Activated CD8-positive, alpha-beta memory T cell treated with anti-CD3 and anti-CD28 coated beads, Interleukin-2, amount 50 U/mL, for 1 hour (primary cell): ENCODE measurements at regions not wholly inside any gene's neighbourhood (a gene's known extent, or its start where the extent isn't known, plus 50 kb on each side); places are given as distances from the start of the nearest gene placed in this dataset.

Experiments used
- DNase-seq: peaks from one replicate; pipeline ENCODE4 v3.0.0-alpha.2; 2020; ENCODE audit errors: extremely low read depth

DNA sequence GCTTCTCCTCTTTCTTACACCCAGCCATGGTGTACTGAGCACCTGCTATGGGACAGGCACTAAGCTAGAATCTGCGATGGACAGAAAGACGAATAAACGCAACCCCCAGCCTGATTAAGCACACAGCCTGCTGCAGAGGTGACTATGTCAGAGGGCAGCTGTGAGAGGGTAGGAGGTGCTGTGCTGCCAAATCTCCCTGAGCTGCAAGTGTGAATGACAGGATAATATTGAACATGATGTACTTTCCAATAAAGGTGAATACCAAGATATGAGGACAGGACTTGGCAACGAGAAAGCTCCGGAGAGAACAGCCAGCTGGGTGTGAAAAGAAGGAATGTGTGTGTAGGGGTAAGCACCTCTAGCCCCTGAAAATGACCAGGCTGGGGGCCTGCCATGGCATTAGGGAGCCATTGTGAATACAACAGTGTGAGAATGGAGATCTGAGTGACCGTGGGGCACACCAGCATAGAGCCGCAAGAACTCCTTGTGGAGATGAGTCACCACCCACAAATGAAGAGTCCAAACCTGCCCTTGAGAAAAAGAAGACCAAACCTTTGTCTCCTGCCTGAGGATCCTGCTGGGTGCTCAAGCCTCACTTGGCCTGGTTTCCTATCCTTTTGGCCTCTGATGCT lies 83.0 kb upstream of the ATF3 start:
- DNase-seq = no peak

- DNase-seq = no peak
These were observed 82.5 kb upstream of the ATF3 start for GRCh38 chr1:212526111-212526491.

DNA sequence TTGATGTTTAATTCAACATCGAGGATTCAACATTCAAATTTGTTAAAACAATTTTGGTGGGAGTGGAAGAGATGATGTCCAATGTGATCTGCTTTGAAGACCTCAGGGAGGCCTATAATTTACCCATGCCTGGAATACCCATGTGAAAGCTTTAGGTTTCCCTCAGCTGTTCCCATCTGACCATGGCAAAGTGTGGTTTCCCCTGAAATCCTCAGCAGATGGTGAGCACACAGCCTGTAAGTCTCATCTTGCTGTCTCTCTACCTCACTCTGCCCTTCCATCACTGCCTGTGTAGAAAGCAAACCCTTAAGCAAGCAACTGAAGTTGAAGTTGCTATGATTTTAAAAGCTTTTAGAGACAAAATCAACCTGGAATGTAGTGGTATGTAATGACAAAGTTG lies 80.1 kb upstream of the ATF3 start:
- no peak for DNase-seq

GRCh38 chr1:212529211-212529741 lies 79.3 kb upstream of the ATF3 start:
- DNase-seq = no peak

GRCh38 chr1:212531267-212531666 lies 77.3 kb upstream of the ATF3 start:
- DNase-seq = no peak

GRCh38 chr1:212531796-212532195 lies 76.8 kb upstream of the ATF3 start:
- DNase-seq = no peak

DNA sequence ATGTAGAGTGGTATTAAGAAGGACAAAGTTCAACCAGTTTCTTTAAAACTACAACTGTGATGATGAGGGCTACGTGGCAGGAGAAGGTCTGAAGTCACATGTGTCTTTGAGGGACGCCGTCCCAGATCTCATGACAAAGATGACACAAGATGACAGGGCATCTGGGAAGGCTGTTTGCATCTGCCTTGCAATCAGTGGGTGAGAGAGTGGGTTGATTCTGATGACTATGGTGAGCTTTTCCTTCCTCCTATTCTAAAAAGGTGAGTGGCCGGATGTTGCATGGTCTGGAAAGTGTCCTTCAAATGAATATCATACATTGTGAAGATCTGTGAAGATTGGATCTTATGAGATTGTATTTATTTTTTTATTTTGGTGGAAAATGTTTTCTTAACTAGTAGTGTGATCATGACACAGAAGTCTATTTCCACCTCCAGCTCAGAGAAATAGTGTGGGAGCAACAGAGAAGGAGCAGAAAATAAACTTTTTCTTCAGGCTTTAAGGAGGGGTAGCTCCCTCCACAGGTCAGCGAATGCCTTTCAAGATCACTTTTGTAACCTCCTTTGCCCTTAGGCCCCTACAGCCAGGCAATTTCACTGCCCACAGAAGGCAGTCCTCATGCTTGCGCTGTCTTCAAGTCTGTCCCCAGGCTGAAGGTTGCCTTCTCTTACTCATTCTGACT lies 76.0 kb upstream of the ATF3 start:
- DNase-seq = no peak

DNA sequence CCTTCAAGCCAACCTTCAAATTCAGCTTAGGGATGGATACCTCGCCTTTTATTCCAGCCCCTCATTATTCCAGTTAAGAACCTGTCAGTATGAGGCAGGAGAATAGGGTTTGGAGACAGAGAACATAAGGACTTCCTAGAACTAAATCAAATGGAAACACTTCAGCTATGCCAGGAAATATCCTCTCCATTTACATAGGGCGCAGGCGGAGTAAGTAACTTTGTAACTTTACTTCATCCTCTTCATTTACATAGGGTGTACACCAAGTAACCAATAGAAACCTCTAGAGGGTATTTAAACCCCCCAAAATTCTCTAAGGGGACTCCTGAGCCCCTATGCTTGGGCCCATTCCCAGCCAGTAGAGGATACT lies 75.4 kb upstream of the ATF3 start:
- no peak for DNase-seq

- no peak for DNase-seq
These were observed 72.0 kb upstream of the ATF3 start for GRCh38 chr1:212536586-212536985.

GRCh38 chr1:212537610-212538009 lies 71.0 kb upstream of the ATF3 start:
- DNase-seq = no peak

- DNase-seq = no peak
These were observed 68.7 kb upstream of the ATF3 start for GRCh38 chr1:212539737-212540430.

- DNase-seq = no peak
These were observed 65.8 kb upstream of the ATF3 start for GRCh38 chr1:212542761-212543187.

DNA sequence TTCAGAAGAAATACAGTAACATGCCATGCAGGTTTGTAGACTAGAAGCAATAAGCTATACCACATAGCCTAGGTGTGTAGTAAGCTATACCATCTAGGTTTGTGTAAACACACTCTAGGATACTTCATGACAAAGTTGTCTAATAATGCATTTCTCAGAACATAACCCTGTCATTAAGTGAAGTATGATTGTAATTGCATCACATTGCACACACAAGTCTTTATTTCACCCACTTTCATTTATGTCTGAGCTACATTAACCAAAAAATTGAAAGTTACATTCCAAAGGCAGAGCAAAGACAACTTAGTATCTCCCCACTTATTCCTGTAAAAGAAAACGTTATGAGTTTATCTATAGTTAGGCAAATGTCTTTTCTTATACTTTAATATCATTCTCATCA lies 64.5 kb upstream of the ATF3 start:
- no peak for DNase-seq

DNA sequence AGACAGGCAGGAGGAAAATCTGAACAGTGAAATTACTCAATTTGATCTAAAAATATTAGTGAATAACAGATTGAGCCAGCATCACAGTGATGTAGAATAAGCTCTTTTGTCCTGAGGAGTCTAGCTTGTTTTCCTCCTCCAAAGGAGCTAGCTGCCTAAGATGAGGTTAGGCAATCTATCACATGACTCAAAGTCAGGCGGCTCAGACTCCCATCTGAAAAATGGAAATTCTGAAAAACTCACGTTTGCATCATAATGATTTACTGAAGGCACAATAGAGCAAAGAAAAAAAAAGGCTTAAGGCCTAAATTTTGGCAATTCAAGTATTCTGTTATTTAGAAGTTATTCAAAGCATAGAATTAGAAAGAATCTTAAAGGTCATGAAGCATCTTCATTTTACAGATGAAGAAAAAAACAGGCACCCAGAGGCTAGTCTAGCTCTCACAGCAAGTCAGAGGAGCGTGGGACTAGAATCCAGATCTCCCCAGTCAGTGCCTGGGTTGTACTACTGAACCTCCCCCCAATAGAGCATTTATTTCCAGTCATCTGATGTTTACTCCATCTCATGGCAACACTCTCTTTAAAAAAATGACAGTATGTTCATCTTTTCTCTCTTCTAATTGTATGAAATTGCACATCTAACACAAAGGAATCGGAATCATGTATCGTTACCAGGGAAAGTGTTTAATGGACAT lies 62.5 kb upstream of the ATF3 start:
- no peak for DNase-seq

DNA sequence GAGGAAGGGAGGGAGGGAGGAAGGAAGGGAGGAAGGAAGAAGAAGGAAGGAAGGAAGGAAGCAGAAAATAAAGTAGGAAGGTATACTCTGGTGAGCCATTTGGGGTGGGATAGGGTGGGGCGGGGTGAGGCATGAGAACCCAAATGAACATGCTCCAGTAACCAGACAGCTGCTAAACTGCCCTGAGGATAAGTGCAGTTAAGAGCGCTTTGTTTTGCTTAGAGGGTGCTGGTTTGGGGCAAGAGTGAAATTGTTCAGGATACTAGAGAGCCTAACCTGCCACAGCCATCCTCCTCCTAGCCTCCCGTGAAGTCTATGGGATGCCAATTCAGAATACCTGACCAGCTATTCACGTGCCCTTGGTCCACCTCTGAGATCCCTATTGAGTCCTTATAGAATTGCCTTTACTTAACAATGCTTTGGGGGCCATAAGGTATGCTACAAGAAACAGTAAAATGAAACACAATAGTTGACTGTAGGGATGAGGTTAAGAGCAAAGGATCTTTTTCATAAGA lies 59.0 kb upstream of the ATF3 start:
- DNase-seq = no peak

GRCh38 chr1:212551929-212552328 lies 56.6 kb upstream of the ATF3 start:
- no peak for DNase-seq

DNA sequence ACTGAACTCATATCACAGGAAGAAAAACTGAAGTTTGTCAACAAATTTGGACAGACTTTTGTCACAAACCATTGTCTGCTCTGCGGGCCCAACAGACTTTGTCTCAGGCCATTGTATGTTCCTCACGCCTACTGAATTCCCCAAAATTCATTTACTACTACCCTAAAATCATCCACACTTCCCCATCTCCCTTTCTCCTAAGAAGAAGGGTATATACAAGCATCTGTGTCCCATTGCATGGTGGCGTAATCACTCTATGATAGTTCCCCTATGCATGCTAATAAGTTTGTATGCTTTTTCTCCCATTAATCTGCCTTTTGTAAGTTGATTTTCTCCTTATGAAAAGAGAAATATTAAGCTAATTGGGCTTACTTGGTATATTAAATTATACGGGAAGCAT lies 54.9 kb upstream of the ATF3 start:
- DNase-seq = no peak

- no peak for DNase-seq
These were observed 54.2 kb upstream of the ATF3 start for GRCh38 chr1:212554401-212554800.

GRCh38 chr1:212555426-212555825 lies 53.1 kb upstream of the ATF3 start:
- DNase-seq = no peak

DNA sequence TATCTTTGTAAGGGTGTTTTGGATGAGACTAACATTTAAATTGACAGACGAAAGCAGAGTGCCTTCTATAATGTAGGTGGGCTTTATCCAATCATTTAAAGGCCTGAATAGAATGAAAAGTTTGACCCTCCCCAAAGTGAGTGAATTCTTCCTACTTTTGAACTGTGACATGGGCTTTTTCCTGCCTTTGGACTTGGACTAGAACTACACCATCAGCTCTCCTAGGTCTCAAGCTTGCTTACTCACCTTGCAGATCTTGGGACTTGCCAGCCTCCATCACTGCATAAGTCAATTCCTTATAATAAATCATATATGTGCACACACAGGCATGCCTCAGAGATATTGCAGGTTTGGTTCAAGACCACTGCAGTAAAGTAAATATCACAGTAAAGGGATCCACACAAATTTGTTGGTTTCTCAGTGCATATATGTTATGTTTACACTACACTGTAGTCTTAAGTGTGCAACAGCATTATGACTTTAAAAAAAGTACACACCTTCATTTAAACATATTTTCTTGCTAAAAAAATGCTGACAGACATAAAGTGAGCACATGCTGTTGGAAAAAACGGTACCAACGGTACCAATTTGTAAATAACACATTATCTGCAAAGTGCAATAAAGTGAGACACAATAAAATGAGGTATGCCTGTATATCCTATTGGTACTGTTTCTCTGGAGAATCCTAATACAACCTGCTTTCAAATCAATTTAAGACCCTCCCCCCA lies 51.6 kb upstream of the ATF3 start:
- DNase-seq = no peak
